ENCODE measurements at regions not wholly inside any gene's neighbourhood (a gene's known extent, or its start where the extent isn't known, plus 50 kb on each side); places are given as distances from the start of the nearest gene placed in this dataset.

DNA sequence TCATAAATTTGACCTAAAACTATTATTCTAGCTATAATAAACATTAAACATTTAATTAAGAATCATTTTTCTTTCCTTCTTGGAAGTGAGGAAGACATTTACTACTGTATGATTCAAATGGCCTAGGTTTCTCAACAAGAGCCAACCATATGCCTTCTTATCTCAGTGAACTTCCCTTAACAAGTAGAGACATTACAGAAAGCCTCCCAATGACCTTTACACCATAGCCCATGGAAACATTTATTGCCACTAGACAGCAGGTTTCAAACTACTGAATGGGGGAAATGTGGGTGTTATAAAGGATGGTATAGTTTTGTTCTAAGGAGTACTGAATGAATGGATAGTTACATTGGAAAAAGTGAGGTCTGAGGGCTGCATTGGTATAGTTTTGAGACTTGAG, 349.4 kb upstream of the SPRED2 start:
- Histone ChIP-seq H3K27me3 (ENCODE audit: insufficient read depth, low read length, poor library complexity) (peaks cover 4% of the 10 kb centered on the region), H4K20me1 (ENCODE audit: insufficient read depth, low read length) (no peaks in the 10 kb centered on the region), H2AFZ (ENCODE audit: low read depth, low read length) (no peak overlapping the region), H3K36me3 (ENCODE audit: insufficient read depth, low read length) (no peaks in the 10 kb centered on the region), H3K9ac (ENCODE audit: low read depth, low read length) (no peak overlapping the region), H3K4me3 (ENCODE audit: low read depth in 1 of 2, low read length in 2 of 2) (no peak overlapping the region), H3K4me2 (ENCODE audit: insufficient read depth, low read length) (no peak overlapping the region), H3K9me3 (ENCODE audit: insufficient read depth, low read length, severe bottlenecking) (no peaks in the 10 kb centered on the region), H3K27ac (ENCODE audit: low read length) (no peak overlapping the region), H3K4me1 (ENCODE audit: insufficient read depth, low read length) (no peaks in the 10 kb centered on the region), H3K79me2 (ENCODE audit: insufficient read depth, low read length) (no peaks in the 10 kb centered on the region)
- TF ChIP-seq, protein P1, sequence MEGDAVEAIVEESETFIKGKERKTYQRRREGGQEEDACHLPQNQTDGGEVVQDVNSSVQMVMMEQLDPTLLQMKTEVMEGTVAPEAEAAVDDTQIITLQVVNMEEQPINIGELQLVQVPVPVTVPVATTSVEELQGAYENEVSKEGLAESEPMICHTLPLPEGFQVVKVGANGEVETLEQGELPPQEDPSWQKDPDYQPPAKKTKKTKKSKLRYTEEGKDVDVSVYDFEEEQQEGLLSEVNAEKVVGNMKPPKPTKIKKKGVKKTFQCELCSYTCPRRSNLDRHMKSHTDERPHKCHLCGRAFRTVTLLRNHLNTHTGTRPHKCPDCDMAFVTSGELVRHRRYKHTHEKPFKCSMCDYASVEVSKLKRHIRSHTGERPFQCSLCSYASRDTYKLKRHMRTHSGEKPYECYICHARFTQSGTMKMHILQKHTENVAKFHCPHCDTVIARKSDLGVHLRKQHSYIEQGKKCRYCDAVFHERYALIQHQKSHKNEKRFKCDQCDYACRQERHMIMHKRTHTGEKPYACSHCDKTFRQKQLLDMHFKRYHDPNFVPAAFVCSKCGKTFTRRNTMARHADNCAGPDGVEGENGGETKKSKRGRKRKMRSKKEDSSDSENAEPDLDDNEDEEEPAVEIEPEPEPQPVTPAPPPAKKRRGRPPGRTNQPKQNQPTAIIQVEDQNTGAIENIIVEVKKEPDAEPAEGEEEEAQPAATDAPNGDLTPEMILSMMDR (IDR thresholded peaks at IDR 0.05; ENCODE audit: borderline replicate concordance, extremely low read depth, low read length, poor library complexity, severe bottlenecking), result no peak
- no peak for TF ChIP-seq EZH2 (IDR thresholded peaks at IDR 0.05; ENCODE audit: borderline replicate concordance, low read depth, low read length, severe bottlenecking)
- no peak for ATAC-seq (ENCODE audit: insufficient read depth, low read depth)
- DNase-seq, result no peak

DNA sequence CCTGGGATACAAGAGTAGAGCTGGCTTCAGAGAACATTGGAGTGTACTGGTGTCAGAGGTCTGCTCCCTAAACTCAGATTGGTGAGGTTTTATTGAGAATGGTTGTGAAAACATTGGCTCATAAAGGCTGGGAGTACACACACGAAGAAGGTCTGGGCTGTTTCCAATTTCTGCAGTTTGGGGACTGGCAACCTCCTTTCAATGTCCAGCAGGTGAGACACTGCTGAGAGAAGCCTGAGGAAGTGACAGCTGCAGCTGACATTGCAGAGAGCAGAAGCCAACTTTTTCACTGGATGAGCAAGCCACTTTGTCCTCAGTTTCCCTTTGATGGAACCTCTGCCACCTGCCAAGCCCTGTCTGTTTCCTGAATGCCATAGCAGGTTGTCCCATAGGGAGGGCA, 346.6 kb upstream of the SPRED2 start:
- ATAC-seq (ENCODE audit: insufficient read depth, low read depth), result no peak
- no peaks in the 10 kb centered on the region for H3K9me3 ChIP-seq (ENCODE audit: insufficient read depth, low read length, severe bottlenecking)
- no peak overlapping the region for H2AFZ ChIP-seq (ENCODE audit: low read depth, low read length)

DNA sequence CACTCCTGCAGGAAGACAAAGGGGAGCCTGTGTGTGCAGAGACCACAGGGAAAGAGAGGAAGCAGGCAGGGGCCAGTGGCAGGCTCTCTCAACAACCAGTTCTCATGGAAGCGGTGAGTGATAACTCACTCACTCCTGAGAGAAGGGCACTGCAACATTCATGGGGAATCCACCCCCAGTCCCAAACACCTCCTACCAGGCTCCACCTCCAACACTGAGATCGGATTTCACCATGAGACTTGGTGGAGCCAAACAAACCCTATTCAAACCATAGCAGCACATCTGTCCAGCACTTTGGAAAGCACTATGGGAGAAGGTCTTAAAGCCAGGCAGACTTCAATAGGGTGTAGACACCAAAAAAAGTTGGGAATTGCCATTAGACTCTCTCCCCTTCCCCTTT, 345.7 kb upstream of the SPRED2 start:
- DNase-seq (no peak), ATAC-seq (ENCODE audit: insufficient read depth, low read depth) (no peak)
- H3K4me2 ChIP-seq (ENCODE audit: insufficient read depth, low read length), result no peak overlapping the region
- no peak overlapping the region for H2AFZ ChIP-seq (ENCODE audit: low read depth, low read length)
- H3K4me3 ChIP-seq (ENCODE audit: low read depth in 1 of 2, low read length in 2 of 2), result no peak overlapping the region
- H4K20me1 ChIP-seq (ENCODE audit: insufficient read depth, low read length), result no peaks in the 10 kb centered on the region
- H3K9ac ChIP-seq (ENCODE audit: low read depth, low read length), result no peak overlapping the region
- H3K36me3 ChIP-seq (ENCODE audit: insufficient read depth, low read length), result no peaks in the 10 kb centered on the region
- H3K4me1 ChIP-seq (ENCODE audit: insufficient read depth, low read length), result no peaks in the 10 kb centered on the region
- TF ChIP-seq, protein P1 (IDR thresholded peaks at IDR 0.05; ENCODE audit: borderline replicate concordance, extremely low read depth, low read length, poor library complexity, severe bottlenecking), result no peak
- TF ChIP-seq EZH2 (IDR thresholded peaks at IDR 0.05; ENCODE audit: borderline replicate concordance, low read depth, low read length, severe bottlenecking), result no peak
- H3K9me3 ChIP-seq (ENCODE audit: insufficient read depth, low read length, severe bottlenecking), result no peaks in the 10 kb centered on the region
- no peaks in the 10 kb centered on the region for H3K79me2 ChIP-seq (ENCODE audit: insufficient read depth, low read length)
- H3K27me3 ChIP-seq (ENCODE audit: insufficient read depth, low read length, poor library complexity), result peaks cover under 1% of the 10 kb centered on the region
- no peak overlapping the region for H3K27ac ChIP-seq (ENCODE audit: low read length)

More for the DNA sequence above, 346.6 kb upstream of the SPRED2 start:
- DNase-seq, result no peak
- Histone ChIP-seq H3K27me3 (ENCODE audit: insufficient read depth, low read length, poor library complexity) (no peaks in the 10 kb centered on the region), H3K4me2 (ENCODE audit: insufficient read depth, low read length) (no peak overlapping the region), H4K20me1 (ENCODE audit: insufficient read depth, low read length) (no peaks in the 10 kb centered on the region), H3K9ac (ENCODE audit: low read depth, low read length) (no peak overlapping the region), H3K4me1 (ENCODE audit: insufficient read depth, low read length) (no peaks in the 10 kb centered on the region), H3K27ac (ENCODE audit: low read length) (no peak overlapping the region), H3K36me3 (ENCODE audit: insufficient read depth, low read length) (no peaks in the 10 kb centered on the region), H3K4me3 (ENCODE audit: low read depth in 1 of 2, low read length in 2 of 2) (no peak overlapping the region), H3K79me2 (ENCODE audit: insufficient read depth, low read length) (no peaks in the 10 kb centered on the region)
- TF ChIP-seq, protein P1 (IDR thresholded peaks at IDR 0.05; ENCODE audit: borderline replicate concordance, extremely low read depth, low read length, poor library complexity, severe bottlenecking), result no peak
- no peak for TF ChIP-seq EZH2 (IDR thresholded peaks at IDR 0.05; ENCODE audit: borderline replicate concordance, low read depth, low read length, severe bottlenecking)

DNA sequence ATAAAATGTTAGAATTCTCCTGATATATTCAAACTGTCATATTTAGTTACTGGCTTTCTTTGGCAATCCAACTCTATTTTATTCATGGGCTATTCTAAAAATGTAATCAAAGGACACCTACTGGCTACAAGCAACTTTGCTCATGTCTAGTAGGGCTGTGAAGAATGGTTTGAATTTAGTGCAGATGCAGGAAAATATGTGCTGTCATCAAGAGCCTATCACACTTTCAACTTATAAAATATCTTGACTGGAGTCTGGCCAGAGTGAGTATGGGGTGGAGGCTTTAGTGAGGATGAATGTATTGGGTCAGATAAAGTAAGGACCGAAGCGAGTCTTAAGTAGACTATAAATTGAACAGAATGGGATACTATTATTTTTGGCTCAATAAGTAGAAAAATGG, 343.4 kb upstream of the SPRED2 start:
- Histone ChIP-seq H3K4me1 (ENCODE audit: insufficient read depth, low read length) (no peaks in the 10 kb centered on the region), H2AFZ (ENCODE audit: low read depth, low read length) (no peak overlapping the region), H3K9me3 (ENCODE audit: insufficient read depth, low read length, severe bottlenecking) (no peaks in the 10 kb centered on the region), H3K27ac (ENCODE audit: low read length) (no peak overlapping the region), H3K79me2 (ENCODE audit: insufficient read depth, low read length) (no peaks in the 10 kb centered on the region), H4K20me1 (ENCODE audit: insufficient read depth, low read length) (no peaks in the 10 kb centered on the region), H3K36me3 (ENCODE audit: insufficient read depth, low read length) (no peaks in the 10 kb centered on the region), H3K4me3 (ENCODE audit: low read depth in 1 of 2, low read length in 2 of 2) (no peak overlapping the region), H3K27me3 (ENCODE audit: insufficient read depth, low read length, poor library complexity) (peaks cover 8% of the 10 kb centered on the region), H3K4me2 (ENCODE audit: insufficient read depth, low read length) (no peak overlapping the region), H3K9ac (ENCODE audit: low read depth, low read length) (no peak overlapping the region)
- ATAC-seq (ENCODE audit: insufficient read depth, low read depth) (no peak), DNase-seq (no peak)
- no peak for TF ChIP-seq EZH2 (IDR thresholded peaks at IDR 0.05; ENCODE audit: borderline replicate concordance, low read depth, low read length, severe bottlenecking)
- TF ChIP-seq, protein P1 (IDR thresholded peaks at IDR 0.05; ENCODE audit: borderline replicate concordance, extremely low read depth, low read length, poor library complexity, severe bottlenecking), result no peak
